IMR-90 (cell line): ENCODE measurements at regions not wholly inside any gene's neighbourhood (a gene's known extent, or its start where the extent isn't known, plus 50 kb on each side); places are given as distances from the start of the nearest gene placed in this dataset.

ENCODE experiments used
- CEBPB ChIP-seq: IDR thresholded peaks from 2 replicates; pipeline ENCODE4 v1.6.1; 2012; ENCODE audit warnings: low read depth, low read length, improper control_type of control experiment
- FOS ChIP-seq: fragments of 150-350 bp; IDR thresholded peaks from 2 replicates; pipeline ENCODE4 v1.6.1; 2016; ENCODE audit warnings: low read depth, low read length
- MAFK ChIP-seq: IDR thresholded peaks from 2 replicates; pipeline ENCODE4 v1.6.1; 2012; ENCODE audit warnings: low read depth, low read length, improper control_type of control experiment
- MXI1 ChIP-seq: IDR thresholded peaks from 2 replicates; pipeline ENCODE4 v1.6.1; 2012; ENCODE audit warnings: low read depth, mild to moderate bottlenecking, low read length, moderate library complexity, borderline replicate concordance
- NFE2L2 ChIP-seq: fragments of 150-350 bp; IDR thresholded peaks from 2 replicates; pipeline ENCODE4 v1.6.1; 2016; ENCODE audit warnings: low read depth, mild to moderate bottlenecking, low read length
- POLR2A ChIP-seq: IDR thresholded peaks from 2 replicates; pipeline ENCODE4 v1.6.1; 2012; ENCODE audit warnings: mild to moderate bottlenecking, low read depth, low read length
- RAD21 ChIP-seq: IDR thresholded peaks from 2 replicates; pipeline ENCODE4 v1.6.1; 2012; ENCODE audit warnings: low read length, improper control_type of control experiment
- SMC3 ChIP-seq: fragments of 150-350 bp; IDR thresholded peaks from 2 replicates; pipeline ENCODE4 v1.6.1; 2016; ENCODE audit warnings: low read depth, mild to moderate bottlenecking, antibody characterized with exemption, low read length, moderate library complexity
- TF ChIP-seq, protein P1 (sequence below): conservative IDR thresholded peaks from 2 replicates; pipeline ENCODE4 v1.5.1; 2012; ENCODE audit warnings: mild to moderate bottlenecking, low read depth, low read length, improper control_type of control experiment
- TF ChIP-seq, protein P2 (sequence below): fragments of 150-350 bp; IDR thresholded peaks from 2 replicates; pipeline ENCODE4 v1.6.1; 2016; ENCODE audit warnings: low read depth, mild to moderate bottlenecking, low read length, moderate library complexity, borderline replicate concordance
- TF ChIP-seq, protein P3 (sequence below): fragments of 150-350 bp; IDR thresholded peaks from 2 replicates; pipeline ENCODE4 v1.6.1; 2017; ENCODE audit warnings: mild to moderate bottlenecking, antibody characterized with exemption, low read length, low read depth

DNA sequence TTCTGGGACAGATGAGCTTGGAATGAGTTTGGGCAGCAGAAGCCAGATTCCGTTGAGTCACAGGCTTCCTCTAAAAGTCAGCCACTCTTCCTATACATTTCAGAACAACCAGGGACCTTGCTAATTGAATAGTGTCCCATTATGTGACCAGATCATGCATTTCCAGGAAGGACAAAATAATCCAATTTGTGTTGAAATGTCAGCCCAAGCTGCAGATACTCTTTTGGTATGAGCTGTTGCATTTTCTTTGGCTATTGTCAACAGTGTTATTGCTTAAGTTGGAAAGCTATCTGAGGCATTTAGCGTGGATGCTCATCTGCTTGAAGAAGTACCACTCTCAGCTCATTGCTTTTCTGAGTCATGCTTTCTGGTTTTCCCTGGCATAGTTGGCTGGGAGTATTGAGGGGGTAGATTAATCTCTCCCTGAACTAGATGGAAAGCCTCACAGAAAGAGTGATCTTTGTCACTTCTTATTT lies 223.7 kb upstream of the HABP2 start:
- TF ChIP-seq, protein P1, sequence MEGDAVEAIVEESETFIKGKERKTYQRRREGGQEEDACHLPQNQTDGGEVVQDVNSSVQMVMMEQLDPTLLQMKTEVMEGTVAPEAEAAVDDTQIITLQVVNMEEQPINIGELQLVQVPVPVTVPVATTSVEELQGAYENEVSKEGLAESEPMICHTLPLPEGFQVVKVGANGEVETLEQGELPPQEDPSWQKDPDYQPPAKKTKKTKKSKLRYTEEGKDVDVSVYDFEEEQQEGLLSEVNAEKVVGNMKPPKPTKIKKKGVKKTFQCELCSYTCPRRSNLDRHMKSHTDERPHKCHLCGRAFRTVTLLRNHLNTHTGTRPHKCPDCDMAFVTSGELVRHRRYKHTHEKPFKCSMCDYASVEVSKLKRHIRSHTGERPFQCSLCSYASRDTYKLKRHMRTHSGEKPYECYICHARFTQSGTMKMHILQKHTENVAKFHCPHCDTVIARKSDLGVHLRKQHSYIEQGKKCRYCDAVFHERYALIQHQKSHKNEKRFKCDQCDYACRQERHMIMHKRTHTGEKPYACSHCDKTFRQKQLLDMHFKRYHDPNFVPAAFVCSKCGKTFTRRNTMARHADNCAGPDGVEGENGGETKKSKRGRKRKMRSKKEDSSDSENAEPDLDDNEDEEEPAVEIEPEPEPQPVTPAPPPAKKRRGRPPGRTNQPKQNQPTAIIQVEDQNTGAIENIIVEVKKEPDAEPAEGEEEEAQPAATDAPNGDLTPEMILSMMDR: no peak
- TF ChIP-seq, protein P2, sequence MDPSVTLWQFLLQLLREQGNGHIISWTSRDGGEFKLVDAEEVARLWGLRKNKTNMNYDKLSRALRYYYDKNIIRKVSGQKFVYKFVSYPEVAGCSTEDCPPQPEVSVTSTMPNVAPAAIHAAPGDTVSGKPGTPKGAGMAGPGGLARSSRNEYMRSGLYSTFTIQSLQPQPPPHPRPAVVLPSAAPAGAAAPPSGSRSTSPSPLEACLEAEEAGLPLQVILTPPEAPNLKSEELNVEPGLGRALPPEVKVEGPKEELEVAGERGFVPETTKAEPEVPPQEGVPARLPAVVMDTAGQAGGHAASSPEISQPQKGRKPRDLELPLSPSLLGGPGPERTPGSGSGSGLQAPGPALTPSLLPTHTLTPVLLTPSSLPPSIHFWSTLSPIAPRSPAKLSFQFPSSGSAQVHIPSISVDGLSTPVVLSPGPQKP: no peak
- TF ChIP-seq POLR2A: no peak
- TF ChIP-seq, protein P3, sequence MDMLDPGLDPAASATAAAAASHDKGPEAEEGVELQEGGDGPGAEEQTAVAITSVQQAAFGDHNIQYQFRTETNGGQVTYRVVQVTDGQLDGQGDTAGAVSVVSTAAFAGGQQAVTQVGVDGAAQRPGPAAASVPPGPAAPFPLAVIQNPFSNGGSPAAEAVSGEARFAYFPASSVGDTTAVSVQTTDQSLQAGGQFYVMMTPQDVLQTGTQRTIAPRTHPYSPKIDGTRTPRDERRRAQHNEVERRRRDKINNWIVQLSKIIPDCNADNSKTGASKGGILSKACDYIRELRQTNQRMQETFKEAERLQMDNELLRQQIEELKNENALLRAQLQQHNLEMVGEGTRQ: no peak
- no peak for TF ChIP-seq FOS
- no peak for TF ChIP-seq MXI1
- no peak for TF ChIP-seq NFE2L2
- no peak for TF ChIP-seq SMC3
- peak; percentile 78 for TF ChIP-seq CEBPB
- no peak for TF ChIP-seq RAD21
- TF ChIP-seq MAFK: no peak
